Stomach (tissue), 4 donors: ENCODE measurements at regions not wholly inside any gene's neighbourhood (a gene's known extent, or its start where the extent isn't known, plus 50 kb on each side); places are given as distances from the start of the nearest gene placed in this dataset.

ENCODE experiments used
- POLR2AphosphoS5 ChIP-seq, 3 donors: sonication (generic); formaldehyde crosslinking; IDR thresholded peaks; one replicate each; pipeline ENCODE4 v1.6.1; 2016; ENCODE audit warnings: antibody characterized with exemption in 3 of 3
- TF ChIP-seq, protein P1 (sequence below), 7 experiments: fragments of 450-650 bp in 4 of 7; fragments of 200-600 bp in 3 of 7; sonication (generic) in 3 of 7; IDR thresholded peaks; one replicate each; pipeline ENCODE4 v1.5.1; 2016 to 2019; ENCODE audit warnings: antibody characterized with exemption in 7 of 7, control low read depth in 2 of 7, mild to moderate bottlenecking in 1 of 7

GRCh38 chr6:169371344-169372127 lies 117.9 kb upstream of the THBS2 start:
- no peak for TF ChIP-seq POLR2AphosphoS5 (IDR thresholded peaks at IDR 0.05)
- TF ChIP-seq, protein P1, sequence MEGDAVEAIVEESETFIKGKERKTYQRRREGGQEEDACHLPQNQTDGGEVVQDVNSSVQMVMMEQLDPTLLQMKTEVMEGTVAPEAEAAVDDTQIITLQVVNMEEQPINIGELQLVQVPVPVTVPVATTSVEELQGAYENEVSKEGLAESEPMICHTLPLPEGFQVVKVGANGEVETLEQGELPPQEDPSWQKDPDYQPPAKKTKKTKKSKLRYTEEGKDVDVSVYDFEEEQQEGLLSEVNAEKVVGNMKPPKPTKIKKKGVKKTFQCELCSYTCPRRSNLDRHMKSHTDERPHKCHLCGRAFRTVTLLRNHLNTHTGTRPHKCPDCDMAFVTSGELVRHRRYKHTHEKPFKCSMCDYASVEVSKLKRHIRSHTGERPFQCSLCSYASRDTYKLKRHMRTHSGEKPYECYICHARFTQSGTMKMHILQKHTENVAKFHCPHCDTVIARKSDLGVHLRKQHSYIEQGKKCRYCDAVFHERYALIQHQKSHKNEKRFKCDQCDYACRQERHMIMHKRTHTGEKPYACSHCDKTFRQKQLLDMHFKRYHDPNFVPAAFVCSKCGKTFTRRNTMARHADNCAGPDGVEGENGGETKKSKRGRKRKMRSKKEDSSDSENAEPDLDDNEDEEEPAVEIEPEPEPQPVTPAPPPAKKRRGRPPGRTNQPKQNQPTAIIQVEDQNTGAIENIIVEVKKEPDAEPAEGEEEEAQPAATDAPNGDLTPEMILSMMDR (IDR thresholded peaks at IDR 0.05) = no peak
